ENCODE measurements at regions not wholly inside any gene's neighbourhood (a gene's known extent, or its start where the extent isn't known, plus 50 kb on each side); places are given as distances from the start of the nearest gene placed in this dataset.
"Not testable (repeated sequence)": the region's sequence is repeated elsewhere in the genome, so short reads cannot be mapped to it uniquely, and the experiment has no call there.

- no peak overlapping the region for H3K4me3 ChIP-seq (ENCODE audit: low read length)
- TF ChIP-seq CTCF (conservative IDR thresholded peaks at IDR 0.05; ENCODE audit: low read length) = no peak
- no peak for DNase-seq (ENCODE audit: low read depth)
These were observed 141.1 kb downstream of the CRLF2 start for GRCh38 chrX:1071351-1071750.

DNA sequence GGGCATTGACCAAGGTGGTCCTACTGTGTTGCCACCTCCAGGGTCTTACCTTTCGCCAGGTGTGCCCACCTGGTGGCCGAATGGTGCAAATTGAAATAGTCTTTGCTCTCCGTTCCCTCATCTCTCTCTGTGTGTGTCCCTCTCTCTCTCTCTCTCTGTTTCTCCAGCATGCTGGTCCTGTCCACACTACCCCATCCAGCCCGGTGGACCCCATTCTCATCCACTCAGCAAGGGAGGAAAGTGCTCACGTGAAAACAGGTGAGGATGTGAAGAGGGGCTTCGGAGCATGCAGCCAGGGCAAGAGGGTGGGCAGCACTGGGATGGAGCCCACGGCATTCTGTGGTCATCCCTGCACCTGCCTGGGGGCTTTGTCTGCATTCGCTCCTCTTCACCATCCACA lies 150.1 kb downstream of the CRLF2 start:
- DNase-seq (ENCODE audit: low read depth) = no peak
- TF ChIP-seq CTCF (conservative IDR thresholded peaks at IDR 0.05; ENCODE audit: low read length) = no peak
- no peak overlapping the region for H3K4me3 ChIP-seq (ENCODE audit: low read length)

- H3K4me3 ChIP-seq (ENCODE audit: low read length) = no peak overlapping the region
- no peak for DNase-seq (ENCODE audit: low read depth)
- TF ChIP-seq CTCF (conservative IDR thresholded peaks at IDR 0.05; ENCODE audit: low read length) = no peak
These were observed 151.9 kb downstream of the CRLF2 start for GRCh38 chrX:1060562-1060960.

DNA sequence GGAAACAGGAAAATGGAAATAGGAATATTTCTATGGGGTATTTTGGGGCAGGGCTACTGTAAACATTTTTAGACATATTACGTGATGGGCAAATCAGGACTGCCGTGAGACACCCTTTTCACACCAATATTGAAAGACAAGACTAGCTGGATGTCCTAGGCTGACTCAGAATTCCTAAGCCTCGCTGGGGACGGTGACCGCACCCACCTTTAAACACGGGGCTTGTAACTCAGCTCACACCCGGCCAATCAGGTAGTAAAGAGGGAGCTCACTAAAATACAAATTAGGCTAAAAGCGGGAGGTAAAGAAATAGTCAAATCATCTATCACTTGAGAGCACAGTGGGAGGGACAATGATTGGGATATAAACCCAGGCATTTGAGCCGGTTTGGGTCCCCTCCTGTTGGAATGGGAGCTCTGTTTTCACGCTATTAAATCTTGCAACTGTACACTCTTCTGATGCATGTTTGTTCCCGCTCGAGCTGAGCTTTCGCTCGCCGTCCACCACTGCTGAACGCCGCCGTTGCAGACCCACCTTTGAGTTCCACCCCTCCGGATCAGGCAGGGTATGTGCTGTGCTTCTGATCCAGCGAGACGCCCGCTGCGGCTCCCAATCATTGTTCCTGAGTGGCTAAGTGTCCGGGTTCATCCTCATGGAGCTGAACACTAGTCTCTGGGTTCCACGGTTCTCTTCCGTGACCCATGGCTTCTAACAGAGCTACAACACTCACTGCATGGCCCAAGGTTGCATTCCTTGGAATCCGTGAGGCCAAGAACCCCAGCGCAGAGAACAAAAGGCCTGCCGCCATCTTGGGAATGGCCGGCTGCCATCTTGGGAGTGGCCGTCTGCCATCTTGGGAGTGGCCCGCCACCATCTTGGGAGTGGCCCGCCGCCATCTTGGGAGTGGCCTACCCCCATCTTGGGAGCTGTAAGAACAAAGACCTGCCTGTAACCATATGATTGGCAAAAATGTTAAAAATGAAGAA lies 152.6 kb downstream of the CRLF2 start:
- no peak overlapping the region for H3K4me3 ChIP-seq (ENCODE audit: low read length)
- no peak for DNase-seq (ENCODE audit: low read depth)
- no peak for TF ChIP-seq CTCF (conservative IDR thresholded peaks at IDR 0.05; ENCODE audit: low read length)

- H3K4me3 ChIP-seq (ENCODE audit: low read length); DNase-seq (ENCODE audit: low read depth): not testable (repeated sequence)
These were observed 158.8 kb downstream of the CRLF2 start for GRCh38 chrX:1053600-1053999.

- no peak for TF ChIP-seq CTCF (conservative IDR thresholded peaks at IDR 0.05; ENCODE audit: low read length)
- no peak overlapping the region for H3K4me3 ChIP-seq (ENCODE audit: low read length)
- no peak for DNase-seq (ENCODE audit: low read depth)
These were observed 159.4 kb downstream of the CRLF2 start for GRCh38 chrX:1053072-1053471.

DNA sequence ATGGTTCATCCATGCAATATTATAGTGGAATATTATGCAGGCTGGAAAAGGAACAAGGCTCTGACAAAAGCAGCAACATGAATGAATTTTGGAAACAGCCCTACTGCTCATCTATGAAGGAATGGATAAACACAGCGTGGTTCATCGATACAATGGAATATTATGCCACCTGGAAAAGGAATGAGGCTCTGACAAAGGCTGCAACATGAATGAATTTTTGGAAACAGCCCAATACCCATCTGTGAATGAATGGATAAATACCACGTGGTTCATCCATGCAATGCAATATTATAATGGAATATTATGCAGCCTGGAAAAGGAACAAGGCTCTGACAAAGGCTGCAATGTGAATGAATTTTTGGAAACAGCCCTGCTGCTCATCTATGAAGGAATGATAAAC lies 160.4 kb downstream of the CRLF2 start:
- H3K4me3 ChIP-seq (ENCODE audit: low read length) = no peak overlapping the region
- no peak for DNase-seq (ENCODE audit: low read depth)
- no peak for TF ChIP-seq CTCF (conservative IDR thresholded peaks at IDR 0.05; ENCODE audit: low read length)
